Hematopoietic multipotent progenitor cell treated with erythropoietin and hydrocortisone succinate and interleukin-3 and kit ligand, for 15 days (in vitro differentiated cells): ENCODE measurements at regions not wholly inside any gene's neighbourhood (a gene's known extent, or its start where the extent isn't known, plus 50 kb on each side); places are given as distances from the start of the nearest gene placed in this dataset.

Experiments
- DNase-seq: peaks from one replicate; pipeline ENCODE4 v3.0.0-alpha.2; 2015; ENCODE audit warnings: low spot score

DNA sequence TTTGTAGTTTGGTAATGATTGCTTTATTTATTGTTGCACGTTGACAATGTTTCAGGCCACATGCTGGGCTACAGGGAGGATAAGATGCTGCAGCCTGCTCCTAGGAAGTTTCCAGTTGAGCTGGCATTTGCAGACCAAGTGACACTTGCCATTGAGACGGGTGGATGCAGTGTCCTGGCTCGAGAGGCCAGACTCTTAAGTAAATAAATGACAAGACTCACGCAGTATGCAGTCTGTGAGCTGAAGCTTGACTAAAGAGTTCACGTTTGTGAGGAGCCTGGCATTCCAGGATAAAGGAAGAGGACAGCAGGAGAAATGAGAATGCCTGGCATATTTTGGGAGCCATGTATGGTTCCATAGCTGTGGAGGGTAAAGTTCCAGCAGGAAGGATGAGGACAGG, 105.8 kb downstream of the BAMBI start:
- DNase-seq = no peak

DNA sequence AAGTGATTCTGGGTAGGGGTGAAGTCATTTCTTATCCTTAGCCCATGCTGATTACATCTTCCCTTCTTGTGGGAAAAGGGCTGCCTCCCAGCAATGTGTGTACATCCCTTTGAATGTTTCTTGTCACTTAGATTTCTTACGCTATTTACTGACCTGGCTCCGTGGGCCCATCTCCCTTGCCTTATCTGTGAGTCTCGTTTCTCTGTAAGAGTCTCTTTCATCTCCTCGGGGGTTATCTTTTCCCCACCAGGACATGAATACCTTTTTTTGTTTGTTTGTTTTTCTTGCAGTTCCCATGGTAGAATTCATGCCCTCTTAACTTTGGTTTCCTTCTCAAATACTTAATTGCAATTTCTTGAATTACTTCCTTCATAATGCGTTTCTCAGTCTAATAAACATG, 107.7 kb downstream of the BAMBI start:
- no peak for DNase-seq

DNA sequence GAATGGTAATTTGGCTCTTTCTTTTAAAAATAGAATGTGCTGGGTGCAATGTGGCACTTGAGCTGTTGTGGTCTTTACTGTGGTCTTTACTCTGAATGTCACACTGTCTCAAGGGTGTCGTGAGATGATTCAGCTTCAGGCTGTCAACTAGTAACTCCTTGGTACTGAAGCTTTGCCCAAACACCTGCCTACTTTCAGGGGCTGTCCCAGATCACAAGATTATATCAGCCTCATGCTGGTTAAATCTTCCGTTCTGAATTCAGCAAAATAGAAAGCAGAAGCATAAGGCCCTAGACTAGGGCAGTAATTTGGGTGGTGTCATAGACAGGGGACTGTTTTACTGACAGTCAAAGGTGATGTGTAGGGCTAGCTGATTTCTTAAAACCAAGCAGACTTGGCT, 110.9 kb downstream of the BAMBI start:
- no peak for DNase-seq

DNA sequence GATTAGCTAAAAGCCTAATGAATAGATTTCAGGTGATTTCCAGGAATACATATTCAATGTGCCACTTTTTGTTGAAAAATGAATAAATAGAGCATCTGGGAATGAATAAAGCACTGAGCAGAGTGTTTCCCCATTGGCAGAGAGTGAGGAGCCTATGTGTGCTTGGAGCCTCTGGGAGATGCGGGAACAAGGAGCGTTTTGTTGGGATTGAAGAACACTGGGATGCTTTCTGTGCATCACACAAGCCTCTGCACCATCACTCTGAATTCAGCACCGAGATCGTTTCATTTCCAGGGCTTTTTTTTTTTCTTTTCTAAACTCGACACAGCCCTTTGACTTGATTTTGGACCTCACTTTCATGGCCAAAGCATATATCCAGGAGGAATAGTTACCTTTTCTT, 111.4 kb downstream of the BAMBI start:
- DNase-seq = no peak

DNA sequence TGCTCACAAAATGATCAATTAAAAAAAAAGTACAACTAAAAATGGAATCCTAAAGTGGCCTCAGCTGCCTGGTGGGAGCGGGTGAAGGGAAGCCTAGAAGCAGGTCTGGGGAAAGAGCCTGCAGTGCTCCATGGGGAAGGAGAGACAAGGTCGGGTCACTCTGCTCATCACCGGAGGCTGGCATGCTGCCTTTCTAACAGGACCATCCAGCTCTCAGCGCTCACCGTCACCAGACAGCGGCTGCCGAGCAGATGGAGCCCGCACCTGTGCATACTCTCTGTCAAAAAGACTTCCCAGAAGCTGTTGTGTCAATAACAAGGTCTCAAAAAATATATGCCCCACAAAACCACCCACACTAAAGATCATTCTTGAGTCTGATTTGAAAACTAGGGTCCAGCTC, 112.8 kb downstream of the BAMBI start:
- DNase-seq = no peak

DNA sequence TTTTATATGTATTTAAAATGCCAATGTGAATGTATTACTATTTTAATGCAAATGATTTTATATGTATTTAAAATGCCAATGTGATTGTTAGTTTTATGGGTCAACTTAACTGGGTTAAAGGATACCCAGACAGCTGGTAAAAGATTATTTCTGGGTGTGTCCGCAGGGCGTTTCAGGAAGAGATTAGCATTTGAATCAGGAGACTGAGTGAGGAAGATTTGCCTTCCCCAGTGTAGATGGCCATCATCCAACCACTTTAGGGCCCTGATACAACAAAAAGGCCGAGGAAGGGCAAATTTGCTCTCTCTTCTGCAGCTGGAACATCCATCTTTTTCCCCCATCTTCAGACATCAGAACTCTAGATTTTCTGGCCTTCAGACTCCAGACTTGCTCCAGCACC, 116.2 kb downstream of the BAMBI start:
- no peak for DNase-seq

DNA sequence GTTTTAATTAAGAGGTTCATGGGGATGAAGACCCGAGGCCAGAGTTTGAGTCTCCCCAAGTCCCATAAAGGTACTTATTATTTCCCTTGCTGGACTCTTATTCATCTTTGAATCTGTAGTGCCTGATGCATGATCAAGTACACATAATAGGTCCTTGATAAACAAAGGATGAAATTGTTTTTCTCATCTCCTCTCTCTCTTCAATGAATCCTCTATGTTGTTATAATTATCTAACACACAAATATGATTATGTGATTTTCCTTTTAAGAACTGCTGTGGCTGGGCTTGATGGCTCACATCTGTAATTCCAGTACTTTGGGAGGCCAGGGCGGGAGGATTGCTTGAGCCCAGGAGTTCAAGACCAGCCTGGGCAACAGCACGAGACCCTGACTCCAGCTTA, 117.7 kb downstream of the BAMBI start:
- DNase-seq = no peak

DNA sequence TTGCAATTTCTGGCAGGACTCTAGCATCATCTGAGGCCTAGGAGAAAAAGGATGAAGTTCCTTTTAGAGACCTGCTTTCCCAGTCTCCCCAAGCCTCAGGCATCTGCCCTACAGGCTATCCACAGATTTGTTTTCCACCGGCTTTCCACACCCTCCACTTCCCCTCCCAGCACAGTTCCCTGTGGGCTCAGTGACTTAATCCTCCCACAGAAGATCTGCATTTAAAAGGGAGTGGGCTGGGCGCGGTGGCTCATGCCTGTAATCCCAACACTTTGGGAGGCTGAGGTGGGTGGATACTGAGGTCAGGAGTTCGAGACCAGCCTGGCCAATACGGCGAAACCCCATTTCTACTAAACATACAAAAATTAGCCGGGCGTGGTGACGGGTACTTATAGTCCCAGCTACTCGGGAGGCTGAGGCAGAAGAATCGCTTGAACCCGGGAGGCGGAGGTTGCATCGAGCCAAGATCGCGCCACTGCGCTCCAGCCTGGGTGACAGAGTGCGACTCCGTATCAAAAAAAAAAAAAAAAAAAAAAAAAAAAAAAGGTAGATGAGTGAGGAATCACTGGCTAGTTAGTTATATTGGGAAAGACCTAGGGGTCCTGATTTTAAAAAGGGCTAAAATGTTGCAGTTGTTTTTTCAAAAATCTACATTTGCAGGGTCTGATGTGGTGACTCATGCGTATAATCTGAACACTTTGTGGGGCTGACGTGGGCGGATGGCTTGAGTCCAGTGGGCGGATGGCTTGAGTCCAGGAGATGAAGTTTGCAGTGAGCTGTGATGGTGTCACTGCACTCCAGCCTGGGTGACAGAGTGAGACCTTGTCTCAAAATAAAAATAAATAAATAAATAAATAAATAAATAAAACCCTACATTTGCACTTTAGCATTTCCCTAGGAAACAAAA, 119.5 kb downstream of the BAMBI start:
- DNase-seq = no peak

DNA sequence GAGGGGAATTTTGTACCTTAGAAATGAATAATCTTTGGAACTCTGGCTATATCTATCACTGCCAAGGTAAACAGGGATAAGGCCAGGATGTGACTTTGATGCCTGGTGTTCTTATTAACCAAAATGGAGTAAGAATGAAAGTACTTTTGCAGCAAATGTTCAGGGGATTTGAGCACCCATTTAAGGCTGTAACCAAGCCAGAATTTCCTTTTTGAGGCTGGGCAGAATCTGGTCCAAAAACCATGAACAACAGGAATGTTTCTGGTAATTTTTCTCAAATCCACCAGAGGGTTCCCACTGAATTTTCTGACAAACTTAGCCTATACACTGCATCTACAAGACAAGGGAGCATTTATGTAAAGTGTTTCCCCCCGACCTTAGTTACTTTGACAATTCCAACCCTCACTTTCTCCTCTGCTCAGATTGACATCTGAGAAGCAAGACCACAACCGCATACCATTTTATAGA, 120.6 kb downstream of the BAMBI start:
- DNase-seq = no peak

DNA sequence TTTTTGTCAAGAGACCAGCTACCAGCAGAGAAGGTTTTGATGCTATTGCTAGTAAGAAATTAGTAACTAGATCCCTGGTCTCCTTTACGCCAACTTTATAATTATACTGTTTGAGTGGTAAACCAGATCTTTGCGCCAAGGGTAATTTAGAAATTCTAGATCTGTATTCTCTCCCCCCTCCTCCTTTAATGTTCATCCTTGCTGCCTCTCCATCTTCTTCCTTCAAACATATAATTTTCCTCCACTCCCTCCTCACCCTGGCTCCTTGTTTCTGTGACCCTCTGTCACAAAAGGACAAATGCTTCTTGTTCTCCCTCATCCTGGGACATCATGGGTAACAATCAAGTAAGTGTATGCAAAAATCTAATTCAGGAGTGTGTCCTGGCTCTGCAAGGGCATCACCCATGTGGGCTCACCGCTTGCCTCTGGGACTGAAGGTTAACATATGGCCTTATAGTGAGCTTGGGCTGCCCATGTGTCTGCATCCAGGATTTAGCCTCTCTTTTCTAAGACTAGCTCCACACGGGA, 121.2 kb downstream of the BAMBI start:
- DNase-seq = no peak

DNA sequence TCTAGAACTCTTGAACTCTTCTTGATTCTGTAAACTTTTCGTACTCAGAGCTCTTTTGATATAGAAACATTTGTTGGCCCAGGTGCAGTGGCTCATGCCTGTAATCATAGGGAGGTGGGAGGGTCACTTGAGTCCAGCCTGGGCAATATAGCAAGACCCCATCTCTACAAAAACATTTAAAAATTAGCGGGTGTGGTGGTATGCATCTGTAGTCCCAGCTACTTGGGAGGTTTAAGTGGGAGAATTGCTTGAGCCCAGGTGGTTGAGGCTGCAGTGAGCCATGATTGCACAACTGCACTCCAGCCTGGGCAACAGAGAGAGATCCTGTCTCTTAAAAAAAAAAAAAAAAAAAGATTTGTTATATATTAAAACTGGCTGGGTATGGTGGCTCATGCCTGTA, 121.6 kb downstream of the BAMBI start:
- no peak for DNase-seq

DNA sequence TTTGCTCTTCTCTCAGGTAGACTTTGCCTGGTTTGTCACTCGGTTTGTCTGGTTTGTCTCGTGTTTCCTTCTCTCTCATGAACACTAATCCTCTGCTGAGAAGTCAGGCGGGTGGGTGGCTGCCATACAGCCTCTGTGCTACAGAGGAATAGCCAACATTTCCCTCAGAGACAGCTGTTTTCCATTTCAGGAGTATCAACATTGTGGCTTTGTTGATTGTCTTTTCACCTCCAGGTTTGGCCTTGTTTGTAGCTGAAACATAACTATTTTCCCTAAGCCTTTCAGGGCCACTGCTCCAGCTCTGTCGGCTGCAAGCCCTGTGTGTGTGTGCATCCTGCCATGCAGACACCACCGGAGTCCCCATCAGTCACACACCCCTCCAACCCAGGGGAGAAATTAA, 122.8 kb downstream of the BAMBI start:
- no peak for DNase-seq

DNA sequence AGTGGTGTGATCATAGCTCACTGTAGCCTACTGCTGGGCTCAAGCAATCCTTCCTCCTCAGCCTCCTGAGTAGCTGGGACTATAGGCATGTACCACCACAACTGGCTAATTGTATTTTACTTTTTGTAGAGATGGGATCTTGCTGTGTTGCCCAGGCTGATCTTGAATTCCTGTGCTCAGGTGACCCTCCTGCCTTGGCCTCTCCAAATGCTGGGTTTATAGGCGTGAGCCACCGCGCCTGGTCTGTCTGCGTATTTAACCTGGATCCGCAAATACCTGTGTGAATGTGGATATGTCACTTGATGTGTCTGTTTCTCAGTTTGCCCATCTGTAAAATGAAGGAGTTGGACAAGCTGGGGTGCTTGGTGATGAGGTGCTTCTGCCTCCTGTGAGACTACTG, 123.9 kb downstream of the BAMBI start:
- no peak for DNase-seq

DNA sequence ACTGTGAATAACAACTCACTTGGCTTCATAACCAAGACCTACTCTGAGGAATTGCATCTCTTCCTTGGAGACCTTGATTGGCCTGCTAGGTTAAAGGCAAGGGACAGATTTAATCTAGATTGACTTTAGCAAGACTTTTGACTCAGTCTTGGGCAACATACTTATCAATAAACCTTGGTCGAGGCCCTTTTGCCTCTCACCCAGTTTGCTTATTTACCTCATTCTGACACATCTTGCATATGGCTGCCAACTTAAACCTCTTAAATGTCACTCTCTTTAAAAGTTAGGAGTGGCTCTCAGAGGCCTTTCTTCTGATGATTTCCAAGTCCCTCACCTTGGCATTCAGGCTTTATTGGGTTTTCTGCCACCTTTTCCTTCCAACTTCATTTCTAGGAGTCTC, 124.5 kb downstream of the BAMBI start:
- no peak for DNase-seq

DNA sequence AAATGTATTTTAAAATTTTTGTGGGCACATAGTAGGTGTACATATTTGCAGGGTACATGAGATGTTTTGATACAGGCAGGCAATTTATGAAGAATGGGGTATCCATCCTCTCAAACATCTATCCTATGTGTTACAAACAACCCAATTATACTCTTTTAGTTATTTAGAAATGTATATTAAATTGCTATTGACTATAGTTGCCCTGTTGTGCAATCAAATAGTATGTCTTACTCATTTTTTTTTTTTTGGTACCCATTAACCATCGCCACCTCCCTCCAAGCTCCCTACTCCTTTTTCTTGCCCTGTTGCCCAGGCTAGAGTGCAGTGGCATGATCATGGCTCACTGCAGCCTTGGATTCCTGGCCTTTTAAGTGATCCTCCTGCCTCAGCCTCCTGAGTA, 128.1 kb downstream of the BAMBI start:
- no peak for DNase-seq

DNA sequence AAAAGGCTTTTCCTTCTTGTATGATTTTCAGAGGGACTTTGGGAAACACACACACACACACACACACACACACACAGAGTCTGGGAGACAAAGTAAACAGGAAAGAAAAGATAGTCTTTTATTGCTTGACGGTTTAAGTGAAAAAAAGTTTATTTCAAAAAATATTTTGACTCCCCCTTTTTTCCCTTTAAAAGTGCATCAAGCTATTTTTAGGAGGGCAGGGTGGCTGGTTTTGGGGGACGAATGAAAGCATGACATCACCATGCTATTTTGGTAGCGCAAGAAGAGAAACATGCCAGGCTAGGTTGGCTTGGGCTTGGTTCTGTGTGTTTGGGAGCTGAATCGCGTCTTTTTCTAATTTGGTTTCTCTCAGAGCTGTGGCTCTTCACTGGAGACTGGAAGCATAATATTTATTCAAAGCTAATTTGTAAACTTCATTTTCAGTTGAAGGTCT, 129.2 kb downstream of the BAMBI start:
- no peak for DNase-seq

DNA sequence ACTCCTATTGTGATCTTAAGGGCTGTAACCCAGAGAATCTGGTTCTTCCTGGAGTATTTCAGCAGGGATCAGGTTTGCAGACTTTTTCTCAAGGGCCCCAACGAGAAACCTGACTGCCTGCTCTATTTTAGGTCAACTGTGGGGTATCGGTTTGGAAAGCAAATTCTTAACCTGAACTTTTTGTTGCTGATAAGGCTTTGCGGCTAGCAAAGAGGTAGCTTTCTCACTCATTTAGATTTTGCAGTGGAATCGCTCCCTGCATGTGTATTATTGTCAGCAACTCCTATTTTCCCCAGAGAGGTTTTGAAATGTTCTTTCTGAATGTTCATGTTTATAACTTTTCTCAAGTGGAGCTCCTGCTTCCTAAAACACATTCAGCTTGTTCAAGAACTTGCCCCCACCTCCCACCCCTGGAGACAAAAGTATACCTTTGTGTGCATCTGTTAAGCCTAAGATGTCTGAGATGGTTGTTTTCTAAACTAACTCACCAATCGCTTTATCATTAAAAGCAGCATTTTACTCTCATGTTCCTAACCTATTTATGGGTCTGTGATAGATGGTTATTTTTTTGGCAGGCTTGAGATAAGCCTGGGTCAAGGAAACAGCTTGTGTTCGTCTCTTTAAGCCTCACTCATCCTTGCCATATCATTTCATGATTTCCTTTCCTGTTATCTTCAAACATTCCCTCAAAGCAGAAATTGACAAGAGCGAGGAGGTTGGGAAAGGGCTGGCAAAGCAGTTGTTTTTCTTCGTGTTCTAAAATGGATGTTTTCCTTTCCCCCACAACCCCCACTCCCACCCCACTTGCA, 129.8 kb downstream of the BAMBI start:
- DNase-seq = no peak

DNA sequence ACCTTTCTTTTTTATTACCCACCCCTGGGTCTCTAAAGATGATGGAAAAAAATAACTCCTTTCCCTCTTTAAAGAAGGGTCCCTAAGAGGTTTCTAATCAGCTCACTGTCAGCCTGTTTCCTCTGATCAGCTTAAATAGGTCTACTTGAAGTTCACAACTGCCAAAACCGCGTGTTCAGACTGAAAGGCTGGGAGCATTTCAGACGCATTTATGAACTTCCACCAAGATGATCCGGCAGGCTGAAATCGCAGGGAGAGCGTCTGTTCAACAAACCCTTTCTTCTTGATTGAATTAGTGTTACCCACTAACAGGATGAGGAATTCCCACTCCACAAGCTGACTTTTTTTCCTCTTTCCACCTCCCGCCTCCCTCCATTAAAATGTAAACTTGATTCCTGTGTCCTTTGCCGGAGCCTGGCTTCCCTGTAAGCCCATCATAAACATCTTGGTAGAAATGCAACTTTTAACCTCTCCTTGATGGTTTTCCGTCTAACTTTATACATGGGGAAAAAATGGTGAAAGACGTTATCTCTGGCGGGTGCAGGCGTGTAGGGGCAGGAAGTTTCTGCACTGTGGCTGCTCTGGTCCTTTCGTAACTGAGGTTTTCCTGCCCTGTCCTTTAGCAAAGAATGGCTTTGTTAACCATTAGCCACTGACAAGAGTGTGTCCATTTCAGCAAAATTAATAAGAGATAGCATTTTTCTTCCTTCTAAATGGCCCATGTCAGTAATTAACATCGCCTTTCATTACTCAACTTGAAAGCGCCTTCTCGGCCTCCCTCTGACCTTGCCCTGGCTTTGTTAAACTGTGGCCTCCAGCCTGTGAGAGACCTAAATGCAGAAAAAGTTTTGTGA, 130.7 kb downstream of the BAMBI start:
- DNase-seq = no peak

DNA sequence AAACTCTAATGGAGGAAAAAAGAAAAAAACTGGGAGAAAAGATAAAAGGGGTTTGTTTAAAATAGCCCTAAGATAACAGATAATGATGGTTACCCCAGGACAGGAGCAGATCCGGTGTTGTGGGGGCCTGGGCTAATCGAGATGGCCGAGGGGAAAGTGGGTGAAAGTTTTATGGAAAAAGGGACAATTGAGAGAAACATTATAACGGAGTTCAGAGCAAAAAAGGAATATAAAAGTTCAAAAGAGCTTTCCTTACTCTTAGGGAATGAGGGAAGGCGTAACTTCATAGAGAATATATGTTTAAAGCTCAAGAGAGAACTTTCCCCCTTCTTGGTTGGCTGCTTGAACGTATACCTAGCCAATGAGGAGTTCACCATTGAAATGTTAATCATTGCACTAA, 131.4 kb downstream of the BAMBI start:
- DNase-seq = no peak

DNA sequence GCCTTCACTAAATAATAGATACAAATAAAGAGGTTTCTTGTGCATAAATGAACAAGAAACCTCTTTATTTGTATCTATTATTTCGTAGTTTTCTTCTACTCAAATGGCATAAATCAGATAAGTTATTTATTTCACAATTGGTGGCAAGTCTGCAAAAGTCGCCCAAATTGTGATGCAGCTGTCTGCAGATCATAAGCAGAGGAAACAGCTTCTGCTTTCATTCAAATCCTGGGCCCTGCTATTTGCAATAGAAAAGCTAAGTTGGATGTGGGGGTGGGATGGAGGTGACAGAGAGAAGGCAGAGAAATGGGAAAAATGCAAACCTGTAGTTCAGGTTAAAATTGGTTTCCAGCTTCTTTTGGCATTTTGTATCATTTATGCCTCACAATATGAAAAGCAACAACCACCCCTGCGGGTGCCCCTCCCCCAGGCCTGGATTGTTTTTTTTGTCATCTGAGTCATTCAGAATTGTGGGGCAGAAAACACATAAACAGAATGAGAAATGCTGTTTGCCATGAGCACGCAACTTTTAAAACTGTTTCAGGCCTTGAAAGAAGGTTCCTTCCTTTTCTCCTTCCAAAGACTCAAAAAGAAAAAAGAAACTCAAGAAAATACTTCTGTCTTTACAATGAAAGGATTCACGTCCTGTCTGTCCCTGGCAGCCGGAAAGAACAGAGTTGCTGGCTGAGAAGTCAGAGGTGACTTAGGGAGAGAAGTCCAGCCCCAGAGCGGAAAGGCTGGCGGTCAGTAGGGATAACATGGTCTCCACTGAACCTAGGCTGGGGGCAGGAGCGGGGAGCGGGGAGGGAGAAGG, 132.9 kb downstream of the BAMBI start:
- no peak for DNase-seq
